ENCODE measurements at regions not wholly inside any gene's neighbourhood (a gene's known extent, or its start where the extent isn't known, plus 50 kb on each side); places are given as distances from the start of the nearest gene placed in this dataset.

DNA sequence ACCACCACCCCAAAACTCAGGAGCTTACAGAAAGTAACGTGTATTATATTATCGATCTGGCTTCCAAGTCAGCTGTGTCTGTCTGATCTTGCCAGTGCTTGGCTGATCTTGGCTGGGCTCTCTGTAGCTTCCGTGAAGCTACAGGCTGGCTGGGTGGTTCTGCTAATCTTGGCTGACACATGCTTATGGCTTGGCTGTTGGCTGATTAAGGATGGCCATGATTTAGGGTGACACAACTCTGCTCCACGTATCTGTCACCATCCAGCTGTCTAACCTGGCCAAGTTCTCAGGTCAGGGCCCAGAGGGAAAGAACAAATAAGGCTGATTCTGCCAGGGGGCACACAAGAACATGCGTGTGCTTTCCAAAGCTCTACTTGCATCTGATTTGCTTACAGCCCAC is 64.7 kb upstream of the PRL start:
- no peak for DNase-seq
- Histone ChIP-seq H3K27ac (no peak overlapping the region), H3K4me3 (ENCODE audit: low read depth, low read length) (no peak overlapping the region), H3K27me3 (replicated peaks) (no peaks in the 10 kb centered on the region), H3K36me3 (replicated peaks) (no peaks in the 10 kb centered on the region)
- in situ Hi-C loops (cut with HindIII; ENCODE audit: low pct_ligation_motif_present, low sequenced_read_pairs), result no loop called here
- TF ChIP-seq, protein P1, sequence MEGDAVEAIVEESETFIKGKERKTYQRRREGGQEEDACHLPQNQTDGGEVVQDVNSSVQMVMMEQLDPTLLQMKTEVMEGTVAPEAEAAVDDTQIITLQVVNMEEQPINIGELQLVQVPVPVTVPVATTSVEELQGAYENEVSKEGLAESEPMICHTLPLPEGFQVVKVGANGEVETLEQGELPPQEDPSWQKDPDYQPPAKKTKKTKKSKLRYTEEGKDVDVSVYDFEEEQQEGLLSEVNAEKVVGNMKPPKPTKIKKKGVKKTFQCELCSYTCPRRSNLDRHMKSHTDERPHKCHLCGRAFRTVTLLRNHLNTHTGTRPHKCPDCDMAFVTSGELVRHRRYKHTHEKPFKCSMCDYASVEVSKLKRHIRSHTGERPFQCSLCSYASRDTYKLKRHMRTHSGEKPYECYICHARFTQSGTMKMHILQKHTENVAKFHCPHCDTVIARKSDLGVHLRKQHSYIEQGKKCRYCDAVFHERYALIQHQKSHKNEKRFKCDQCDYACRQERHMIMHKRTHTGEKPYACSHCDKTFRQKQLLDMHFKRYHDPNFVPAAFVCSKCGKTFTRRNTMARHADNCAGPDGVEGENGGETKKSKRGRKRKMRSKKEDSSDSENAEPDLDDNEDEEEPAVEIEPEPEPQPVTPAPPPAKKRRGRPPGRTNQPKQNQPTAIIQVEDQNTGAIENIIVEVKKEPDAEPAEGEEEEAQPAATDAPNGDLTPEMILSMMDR (IDR thresholded peaks at IDR 0.05; ENCODE audit: low read depth, low read length, missing control alignments), result no peak

DNA sequence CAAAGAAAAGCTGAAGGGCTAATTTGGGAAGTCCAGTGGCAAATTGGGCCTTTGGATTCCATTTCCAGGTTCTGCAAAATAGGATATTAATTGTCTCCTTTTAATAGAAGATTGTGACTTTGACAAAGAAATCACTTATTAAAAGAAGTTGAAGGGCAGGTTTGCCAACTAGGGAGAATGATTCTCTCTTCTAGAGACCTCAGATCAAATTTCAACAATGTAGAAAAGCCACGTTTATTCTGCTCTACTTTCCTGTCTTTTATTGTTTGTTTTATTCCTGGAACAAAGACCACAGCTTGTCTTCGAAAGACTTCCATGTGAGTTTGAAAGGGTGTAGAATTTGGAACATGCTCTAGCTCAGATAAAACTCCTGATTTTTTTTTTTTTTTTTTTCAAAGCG is 65.5 kb upstream of the PRL start:
- TF ChIP-seq, protein P1 (IDR thresholded peaks at IDR 0.05; ENCODE audit: low read depth, low read length, missing control alignments), result no peak
- in situ Hi-C loops (cut with HindIII; ENCODE audit: low pct_ligation_motif_present, low sequenced_read_pairs), result no loop called here

DNA sequence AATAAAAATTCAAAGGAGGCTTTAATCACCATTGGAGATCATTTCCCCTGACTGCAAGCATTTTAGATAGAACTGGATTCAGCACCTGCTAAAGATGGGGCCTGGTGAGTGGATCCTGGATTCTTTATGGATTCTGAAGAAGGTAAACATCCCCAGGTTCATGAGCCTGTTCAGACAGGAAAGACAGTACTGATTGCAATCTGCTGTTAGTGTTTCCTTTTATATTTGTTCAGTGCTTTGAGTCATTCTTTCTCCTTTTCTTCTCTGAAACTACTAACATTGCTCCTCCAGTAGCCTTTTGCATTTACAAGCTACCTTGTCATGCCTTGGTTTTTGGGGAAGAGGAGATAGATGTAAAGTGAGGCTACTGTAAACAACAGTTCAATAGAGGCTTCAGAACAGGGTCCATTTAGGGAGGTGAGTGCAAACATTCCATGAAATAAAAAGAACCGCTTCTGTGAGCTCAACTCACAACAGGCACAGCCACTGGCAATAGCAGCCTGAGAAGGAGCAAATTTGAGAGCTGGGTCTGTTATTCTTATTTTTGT is 66.4 kb upstream of the PRL start:
- H3K27ac ChIP-seq, result no peak overlapping the region
- no peak overlapping the region for H3K4me3 ChIP-seq (ENCODE audit: low read depth, low read length)
- TF ChIP-seq, protein P1 (IDR thresholded peaks at IDR 0.05; ENCODE audit: low read depth, low read length, missing control alignments), result no peak
- no peaks in the 10 kb centered on the region for H3K27me3 ChIP-seq (replicated peaks)
- H3K36me3 ChIP-seq (replicated peaks), result no peaks in the 10 kb centered on the region
- in situ Hi-C loops (cut with HindIII; ENCODE audit: low pct_ligation_motif_present, low sequenced_read_pairs), result no loop called here
- DNase-seq, result no peak

More for the DNA sequence above, 65.5 kb upstream of the PRL start:
- Histone ChIP-seq H3K36me3 (replicated peaks) (no peaks in the 10 kb centered on the region), H3K4me3 (ENCODE audit: low read depth, low read length) (no peak overlapping the region), H3K27ac (no peak overlapping the region), H3K27me3 (replicated peaks) (no peaks in the 10 kb centered on the region)
- DNase-seq, result no peak

- in situ Hi-C loops (cut with HindIII; ENCODE audit: low pct_ligation_motif_present, low sequenced_read_pairs), result no loop called here
- Histone ChIP-seq H3K27ac (no peak overlapping the region), H3K27me3 (replicated peaks) (no peaks in the 10 kb centered on the region), H3K36me3 (replicated peaks) (no peaks in the 10 kb centered on the region), H3K4me3 (ENCODE audit: low read depth, low read length) (no peak overlapping the region)
- no peak for DNase-seq
- TF ChIP-seq, protein P1 (IDR thresholded peaks at IDR 0.05; ENCODE audit: low read depth, low read length, missing control alignments), result no peak
Observed at GRCh38 chr6:22363714-22364239, 66.9 kb upstream of the PRL start.

GRCh38 chr6:22364306-22364705 is 67.5 kb upstream of the PRL start:
- TF ChIP-seq, protein P1 (IDR thresholded peaks at IDR 0.05; ENCODE audit: low read depth, low read length, missing control alignments), result no peak
- peak; percentile 6 for DNase-seq

GRCh38 chr6:22366214-22366613 is 69.4 kb upstream of the PRL start:
- DNase-seq, result no peak
- H3K27me3 ChIP-seq (replicated peaks), result no peaks in the 10 kb centered on the region
- H3K27ac ChIP-seq, result no peak overlapping the region
- H3K4me3 ChIP-seq (ENCODE audit: low read depth, low read length), result no peak overlapping the region
- H3K36me3 ChIP-seq (replicated peaks), result no peaks in the 10 kb centered on the region
- in situ Hi-C loops (cut with HindIII; ENCODE audit: low pct_ligation_motif_present, low sequenced_read_pairs), result no loop called here
- TF ChIP-seq, protein P1 (IDR thresholded peaks at IDR 0.05; ENCODE audit: low read depth, low read length, missing control alignments), result no peak

More at GRCh38 chr6:22364306-22364705, 67.5 kb upstream of the PRL start:
- H3K4me3 ChIP-seq (ENCODE audit: low read depth, low read length), result no peak overlapping the region
- no peak overlapping the region for H3K27ac ChIP-seq
- in situ Hi-C loops (cut with HindIII; ENCODE audit: low pct_ligation_motif_present, low sequenced_read_pairs), result no loop called here
- no peaks in the 10 kb centered on the region for H3K36me3 ChIP-seq (replicated peaks)
- H3K27me3 ChIP-seq (replicated peaks), result no peaks in the 10 kb centered on the region

All from brain microvascular endothelial cell (primary cell).